K562 (cell line): ENCODE measurements at regions not wholly inside any gene's neighbourhood (a gene's known extent, or its start where the extent isn't known, plus 50 kb on each side); places are given as distances from the start of the nearest gene placed in this dataset.

Experiments
- ATAC-seq: fragments of 200-7000 bp; cut with Tn5 transposase; 3 replicates; pipeline ENCODE4 v1.9.1; 2020; ENCODE audit warnings: moderate library complexity
- BruUV-seq: library from RNA; stranded (reverse); fragments of 400-500 nt; replicated peaks from 2 replicates; lab custom pipeline; 2021; lab: Mats Ljungman, UMichigan
- CTCF ChIA-PET: fragments of 300-600 bp; formaldehyde crosslinking; extraction: SDS; loops from one replicate; lab custom pipeline; 2021; ENCODE audit warnings: low intra/inter-chr PET ratio; lab: Yijun Ruan, JAX
- POLR2A ChIA-PET: fragments of 300-600, 350-650 bp; sonication (Branson Sonifier 250); formaldehyde crosslinking; extraction: SDS; loops from one replicate; lab custom pipeline; 2021; ENCODE audit warnings: antibody characterized with exemption, inconsistent platforms; lab: Yijun Ruan, JAX
- DNase-seq, 4 experiments: peaks; one replicate each; pipeline versions ENCODE4 v3.0.0 to v3.0.0-alpha.2; 2011 to 2018; ENCODE audit warnings: low spot score in 3 of 4, mixed read lengths in 3 of 4; ENCODE audit errors: extremely low read depth in 1 of 4
- FAIRE-seq: peaks from 2 replicates; lab custom pipeline; 2011; peaks lifted over from hg19 to GRCh38; lab: Jason Lieb, UNC
- H2AFZ ChIP-seq: 2 replicates; pipeline ENCODE4 v1.6.0; 2011; ENCODE audit warnings: low read depth, low read length, control low read depth, inconsistent platforms
- H3K27ac ChIP-seq: fragments of 200-600 bp; 3 replicates; pipeline ENCODE4 v1.8.0; 2011; ENCODE audit warnings: low read depth, mild to moderate bottlenecking, control low read depth, inconsistent platforms, low read length, moderate library complexity, mixed read lengths; ENCODE audit errors: extremely low read depth
- H3K27me3 ChIP-seq, 2 experiments: fragments of 300-600 bp in 1 of 2; 2 replicates in 1 of 2; 3 replicates in 1 of 2; pipeline versions ENCODE4 v1.6.0 to v1.8.0; 2011; ENCODE audit warnings: inconsistent platforms in 2 of 2, low read length in 2 of 2, mild to moderate bottlenecking in 1 of 2, mixed read lengths in 1 of 2, moderate library complexity in 1 of 2; ENCODE audit not compliant: control insufficient read depth in 2 of 2, insufficient read depth in 2 of 2
- H3K36me3 ChIP-seq: fragments of 300-600 bp; 3 replicates; pipeline ENCODE4 v1.8.0; 2011; ENCODE audit warnings: mild to moderate bottlenecking, low read length, inconsistent platforms; ENCODE audit not compliant: control insufficient read depth, insufficient read depth
- H3K4me1 ChIP-seq, 2 experiments: fragments of 200-600 bp in 1 of 2; replicated peaks in 1 of 2; 2 replicates in 1 of 2; 3 replicates in 1 of 2; pipeline versions ENCODE4 v1.5.1 to v1.8.0; 2011; ENCODE audit warnings: inconsistent platforms in 2 of 2, low read length in 2 of 2, mild to moderate bottlenecking in 1 of 2, mixed read lengths in 1 of 2, moderate library complexity in 1 of 2; ENCODE audit not compliant: control insufficient read depth in 2 of 2, insufficient read depth in 2 of 2
- H3K4me2 ChIP-seq: 2 replicates; pipeline ENCODE4 v1.6.1; 2011; ENCODE audit warnings: low read length, control low read depth, inconsistent platforms, mixed read lengths; ENCODE audit not compliant: insufficient read depth
- H3K4me3 ChIP-seq: fragments of 200-600 bp; sonication (generic), shearing (Covaris generic); 2 replicates; pipeline ENCODE4 v1.5.1; 2016; ENCODE audit warnings: control low read depth, inconsistent platforms
- H3K79me2 ChIP-seq: fragments of 200-600 bp; 3 replicates; pipeline ENCODE4 v1.8.0; 2011; ENCODE audit warnings: low read length, inconsistent platforms; ENCODE audit not compliant: control insufficient read depth, insufficient read depth
- H3K9ac ChIP-seq, 2 experiments: 2 replicates each; pipeline versions ENCODE4 v1.6.0 to v1.6.1; 2011; ENCODE audit warnings: low read depth in 2 of 2, low read length in 2 of 2, control low read depth in 1 of 2, inconsistent platforms in 1 of 2, mild to moderate bottlenecking in 1 of 2, mixed read lengths in 1 of 2; ENCODE audit not compliant: insufficient read depth in 1 of 2
- H3K9me1 ChIP-seq: one replicate; pipeline ENCODE4 v1.6.0; 2011; ENCODE audit warnings: inconsistent platforms, mild to moderate bottlenecking, low read length, moderate library complexity; ENCODE audit not compliant: control insufficient read depth, insufficient read depth
- H3K9me3 ChIP-seq: replicated peaks from 2 replicates; pipeline ENCODE4 v1.5.1; 2011; ENCODE audit warnings: low read depth, low read length, inconsistent platforms; ENCODE audit not compliant: control insufficient read depth, insufficient read depth
- H4K20me1 ChIP-seq: replicated peaks from 2 replicates; pipeline ENCODE4 v1.6.1; 2011; ENCODE audit warnings: low read length, inconsistent platforms, mixed read lengths; ENCODE audit not compliant: control insufficient read depth, insufficient read depth
- CREM ChIP-seq: IDR thresholded peaks from 2 replicates; pipeline ENCODE4 v1.6.1; 2014; ENCODE audit warnings: antibody characterized with exemption, low read depth
- DIDO1 ChIP-seq: fragments of 450-650 bp; IDR thresholded peaks from 2 replicates; pipeline ENCODE4 v1.6.1; 2016; ENCODE audit warnings: low read depth, missing biosample characterization, missing genetic modification characterization
- KLF10 ChIP-seq: fragments of 250-450 bp; sonication (Bioruptor Pico); IDR thresholded peaks from 2 replicates; pipeline ENCODE4 v1.6.1; 2021; ENCODE audit warnings: matching md5 sums
- SIRT6 ChIP-seq: IDR thresholded peaks from one replicate; pipeline ENCODE4 v1.6.1; 2012; ENCODE audit warnings: low read depth, mild to moderate bottlenecking, control low read depth, inconsistent platforms, low read length, moderate library complexity
- SMAD2 ChIP-seq: fragments of 150-350 bp; IDR thresholded peaks from 2 replicates; pipeline ENCODE4 v1.6.1; 2014; ENCODE audit warnings: low read depth, mild to moderate bottlenecking, low read length
- SMARCA5 ChIP-seq: fragments of 450-650 bp; IDR thresholded peaks from 2 replicates; pipeline ENCODE4 v1.6.1; 2016
- SMARCC2 ChIP-seq: fragments of 450-650 bp; IDR thresholded peaks from 2 replicates; pipeline ENCODE4 v1.6.1; 2017; ENCODE audit warnings: antibody characterized with exemption, moderate library complexity, mild to moderate bottlenecking, low read depth
- SP1 ChIP-seq: sonication (generic); formaldehyde crosslinking; IDR thresholded peaks from 2 replicates; pipeline ENCODE4 v1.8.1; 2022; ENCODE audit warnings: mild to moderate bottlenecking, missing genetic modification reagents
- ZC3H4 ChIP-seq: sonication (generic); formaldehyde crosslinking; IDR thresholded peaks from 2 replicates; pipeline ENCODE4 v1.9.0; 2021; ENCODE audit warnings: missing genetic modification reagents, borderline replicate concordance
- WGBS: fragments of 100-300 bp; shearing (Covaris generic); methylation state at CpG from one replicate; pipeline ENCODE4 v1.1.6; 2016; ENCODE audit warnings: low coverage, mixed read lengths; ENCODE audit not compliant: insufficient coverage; ENCODE audit errors: missing lambda C conversion rate; 5-methylcytosine and 5-hydroxymethylcytosine counted together
- in situ Hi-C: fragments of 300-500 bp; cut with MboI; formaldehyde crosslinking; loops from 4 replicates; pipeline ENCODE4 v1.15.0; 2018; ENCODE audit warnings: inconsistent platforms, mixed read lengths
- intact Hi-C: fragments of 100-400 bp; cut with micrococcal nuclease; formaldehyde crosslinking; loops from 2 replicates; pipeline ENCODE4 v1.14.2; 2022
- TF ChIP-seq, protein P1 (sequence below): fragments of 450-650 bp; conservative IDR thresholded peaks from 2 replicates; pipeline ENCODE4 v1.6.1; 2016; ENCODE audit warnings: missing genetic modification characterization, low read depth, mild to moderate bottlenecking, control low read depth, missing compliant biosample characterization
- TF ChIP-seq, protein P2 (sequence below), 2 experiments: fragments of 450-650 bp; conservative IDR thresholded peaks; 2 replicates each; pipeline ENCODE4 v1.6.1; 2017; ENCODE audit warnings: mild to moderate bottlenecking in 2 of 2, moderate library complexity in 2 of 2
- TF ChIP-seq, protein P3 (sequence below), 3 experiments: fragments of 200-800 bp in 1 of 3; sonication (Bioruptor generic) in 1 of 3; sonication (generic) in 1 of 3; formaldehyde crosslinking in 1 of 3; IDR thresholded peaks; 2 replicates each; pipeline versions ENCODE4 v1.6.1 to v1.8.0; 2016 to 2022; ENCODE audit warnings: mild to moderate bottlenecking in 2 of 3, missing compliant biosample characterization in 2 of 3, missing genetic modification characterization in 2 of 3, missing genetic modification reagents in 1 of 3

DNA sequence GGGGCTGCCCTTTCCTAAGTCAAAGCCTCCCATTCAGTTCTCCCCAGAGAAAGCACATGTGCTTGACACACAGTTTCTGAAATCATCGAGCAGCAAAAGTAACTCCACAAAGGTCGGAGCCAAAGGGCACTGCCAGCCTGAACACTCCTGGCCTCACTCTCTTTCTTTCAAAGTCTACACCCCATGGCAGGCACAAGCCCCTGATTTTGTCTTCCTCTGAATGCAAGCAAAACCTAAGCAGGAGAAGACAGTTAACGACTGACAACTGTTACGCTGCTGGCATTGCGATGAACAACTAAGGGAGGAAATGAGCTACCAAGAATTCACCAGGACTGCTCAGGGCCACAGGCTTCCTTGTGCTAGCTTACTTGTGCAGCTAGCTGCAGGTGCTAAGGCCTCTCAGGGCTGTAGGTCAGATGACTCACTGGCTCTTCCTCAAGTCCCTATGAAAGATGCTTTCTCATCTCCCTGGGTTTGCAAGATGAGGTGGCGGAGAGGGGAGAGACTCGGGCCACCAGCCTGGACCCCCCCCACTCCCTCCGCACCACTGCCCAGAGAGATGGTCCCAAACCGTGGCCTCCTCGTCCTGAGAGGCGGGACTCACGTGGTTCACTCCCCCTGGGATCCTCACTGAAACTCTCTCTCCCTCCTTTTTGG, 208.2 kb downstream of the DLL1 start:
- ChIA-PET POLR2A (no interaction called here), CTCF (no interaction called here)
- no peaks in the 10 kb centered on the region for H3K9me3 ChIP-seq
- no peak overlapping the region for H3K9ac ChIP-seq
- H2AFZ ChIP-seq: no peak overlapping the region
- no peak overlapping the region for H3K27ac ChIP-seq
- H3K79me2 ChIP-seq: no peaks in the 10 kb centered on the region
- H3K27me3 ChIP-seq: peaks cover 31 to 68% of the 10 kb centered on the region in 2 experiments
- H4K20me1 ChIP-seq: no peaks in the 10 kb centered on the region; the same call in 1 of the 2 replicates
- TF ChIP-seq SIRT6 (no peak), SMARCA5 (no peak), SMARCC2 (no peak), DIDO1 (no peak), KLF10 (CRISPR knock-in tag) (no peak)
- no peaks in the 10 kb centered on the region for H3K9me1 ChIP-seq
- H3K36me3 ChIP-seq: no peaks in the 10 kb centered on the region
- WGBS: 1% methylated on average over 11 of the region's 12 CpGs
- H3K4me3 ChIP-seq: no peak overlapping the region
- no peak for ATAC-seq
- in situ Hi-C loops (no loop called here), intact Hi-C loops (no loop called here)
- H3K4me1 ChIP-seq: peaks cover 0 to 5% of the 10 kb centered on the region in 2 experiments; a peak in 2 of 5 replicates
- no TSS peak for BruUV-seq
- no peak for DNase-seq
- H3K4me2 ChIP-seq: no peak overlapping the region
- FAIRE-seq: no peak

DNA sequence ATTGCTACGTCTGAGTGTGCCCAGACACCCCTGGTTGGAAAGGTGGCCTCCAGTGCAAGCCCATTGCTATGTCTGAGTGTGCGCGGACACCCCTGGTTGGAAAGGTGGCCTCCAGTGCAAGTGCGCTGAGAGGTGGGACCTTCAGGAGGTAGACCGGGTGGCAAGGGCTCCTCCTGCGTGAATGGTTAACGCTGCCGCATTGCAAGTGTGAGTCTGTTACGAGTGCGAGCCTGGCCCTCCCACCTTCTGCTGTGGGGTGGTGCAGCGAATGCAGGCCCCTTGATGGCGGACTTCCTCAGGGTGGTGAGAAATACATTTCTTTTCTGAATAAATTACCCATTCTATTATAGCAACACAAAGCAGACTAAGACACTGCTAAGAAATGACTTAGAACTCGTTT, 208.8 kb downstream of the DLL1 start:
- Histone ChIP-seq H3K4me2 (no peak overlapping the region), H3K9ac (no peak overlapping the region), H3K4me3 (no peak overlapping the region), H3K27ac (no peak overlapping the region), H3K36me3 (no peaks in the 10 kb centered on the region), H3K9me3 (no peaks in the 10 kb centered on the region), H4K20me1 (no peaks in the 10 kb centered on the region; the same call in 1 of the 2 replicates), H3K79me2 (no peaks in the 10 kb centered on the region), H3K9me1 (no peaks in the 10 kb centered on the region), H2AFZ (no peak overlapping the region), H3K4me1 (peaks cover 0 to 5% of the 10 kb centered on the region in 2 experiments; a peak in 2 of 5 replicates), H3K27me3 (peaks cover 31 to 68% of the 10 kb centered on the region in 2 experiments)
- CTCF ChIA-PET: no interaction called here
- BruUV-seq: no TSS peak
- FAIRE-seq: no peak
- 4% methylated on average over 13 of the region's 13 CpGs for WGBS
- ATAC-seq: no peak
- POLR2A ChIA-PET: no interaction called here
- intact Hi-C loops (no loop called here), in situ Hi-C loops (no loop called here)
- no peak for DNase-seq
- TF ChIP-seq, protein P1, sequence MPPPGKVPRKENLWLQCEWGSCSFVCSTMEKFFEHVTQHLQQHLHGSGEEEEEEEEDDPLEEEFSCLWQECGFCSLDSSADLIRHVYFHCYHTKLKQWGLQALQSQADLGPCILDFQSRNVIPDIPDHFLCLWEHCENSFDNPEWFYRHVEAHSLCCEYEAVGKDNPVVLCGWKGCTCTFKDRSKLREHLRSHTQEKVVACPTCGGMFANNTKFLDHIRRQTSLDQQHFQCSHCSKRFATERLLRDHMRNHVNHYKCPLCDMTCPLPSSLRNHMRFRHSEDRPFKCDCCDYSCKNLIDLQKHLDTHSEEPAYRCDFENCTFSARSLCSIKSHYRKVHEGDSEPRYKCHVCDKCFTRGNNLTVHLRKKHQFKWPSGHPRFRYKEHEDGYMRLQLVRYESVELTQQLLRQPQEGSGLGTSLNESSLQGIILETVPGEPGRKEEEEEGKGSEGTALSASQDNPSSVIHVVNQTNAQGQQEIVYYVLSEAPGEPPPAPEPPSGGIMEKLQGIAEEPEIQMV (tag): no peak
- TF ChIP-seq ZC3H4 (CRISPR knock-in tag) (no peak), CREM (no peak), SP1 (CRISPR knock-in tag) (no peak), SMAD2 (no peak)
- TF ChIP-seq, protein P2, sequence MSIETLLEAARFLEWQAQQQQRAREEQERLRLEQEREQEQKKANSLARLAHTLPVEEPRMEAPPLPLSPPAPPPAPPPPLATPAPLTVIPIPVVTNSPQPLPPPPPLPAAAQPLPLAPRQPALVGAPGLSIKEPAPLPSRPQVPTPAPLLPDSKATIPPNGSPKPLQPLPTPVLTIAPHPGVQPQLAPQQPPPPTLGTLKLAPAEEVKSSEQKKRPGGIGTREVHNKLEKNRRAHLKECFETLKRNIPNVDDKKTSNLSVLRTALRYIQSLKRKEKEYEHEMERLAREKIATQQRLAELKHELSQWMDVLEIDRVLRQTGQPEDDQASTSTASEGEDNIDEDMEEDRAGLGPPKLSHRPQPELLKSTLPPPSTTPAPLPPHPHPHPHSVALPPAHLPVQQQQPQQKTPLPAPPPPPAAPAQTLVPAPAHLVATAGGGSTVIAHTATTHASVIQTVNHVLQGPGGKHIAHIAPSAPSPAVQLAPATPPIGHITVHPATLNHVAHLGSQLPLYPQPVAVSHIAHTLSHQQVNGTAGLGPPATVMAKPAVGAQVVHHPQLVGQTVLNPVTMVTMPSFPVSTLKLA (conservative IDR thresholded peaks at IDR 0.05): no peak
- TF ChIP-seq, protein P3, sequence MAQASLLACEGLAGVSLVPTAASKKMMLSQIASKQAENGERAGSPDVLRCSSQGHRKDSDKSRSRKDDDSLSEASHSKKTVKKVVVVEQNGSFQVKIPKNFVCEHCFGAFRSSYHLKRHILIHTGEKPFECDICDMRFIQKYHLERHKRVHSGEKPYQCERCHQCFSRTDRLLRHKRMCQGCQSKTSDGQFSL (CRISPR knock-in tag; IDR thresholded peaks at IDR 0.05): no peak
- TF ChIP-seq, protein P3 (tag; IDR thresholded peaks at IDR 0.05): no peak
